Astrocyte of the hippocampus (primary cell): ENCODE measurements at regions not wholly inside any gene's neighbourhood (a gene's known extent, or its start where the extent isn't known, plus 50 kb on each side); places are given as distances from the start of the nearest gene placed in this dataset.
"Not testable (repeated sequence)": the region's sequence is repeated elsewhere in the genome, so short reads cannot be mapped to it uniquely, and the experiment has no call there.

Experiments used
- DNase-seq: peaks from one replicate; pipeline ENCODE4 v3.0.0; 2011; ENCODE audit warnings: low read depth, low spot score

DNA sequence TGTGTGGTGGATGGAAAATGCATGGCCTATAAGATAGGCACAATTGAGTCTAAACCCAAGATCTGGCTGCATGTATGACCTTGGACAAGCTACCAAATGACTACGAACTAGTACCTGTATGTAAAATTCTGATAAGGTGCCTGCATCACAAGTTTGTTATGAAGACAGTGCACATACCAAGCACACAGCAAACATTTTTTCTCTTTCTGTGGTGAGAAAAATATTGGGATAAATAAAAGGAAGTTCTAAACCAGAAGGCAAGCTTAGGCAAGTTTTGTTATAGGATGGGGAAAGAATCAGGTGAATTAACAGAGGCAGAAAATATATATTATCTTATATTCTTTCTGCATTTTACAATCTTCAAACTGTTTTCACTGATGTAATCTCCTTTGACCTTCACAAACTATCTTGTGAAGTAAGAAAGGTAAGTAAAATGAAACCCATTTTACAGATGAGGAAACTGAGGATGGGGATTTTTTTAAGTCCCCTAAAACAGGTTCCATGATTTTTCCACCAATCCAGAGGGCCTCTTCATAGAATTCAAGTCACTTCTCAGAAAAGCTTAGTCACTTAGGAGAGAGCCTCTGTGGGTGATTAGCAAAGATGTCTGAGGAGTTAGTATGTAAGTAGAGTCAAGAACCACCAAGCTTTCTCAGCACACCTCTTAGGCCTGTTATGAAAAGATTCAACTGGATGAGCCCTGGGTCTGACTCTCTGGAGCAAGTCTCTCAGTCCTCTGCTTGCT lies 132.0 kb upstream of the RAP1B start:
- no peak for DNase-seq

DNA sequence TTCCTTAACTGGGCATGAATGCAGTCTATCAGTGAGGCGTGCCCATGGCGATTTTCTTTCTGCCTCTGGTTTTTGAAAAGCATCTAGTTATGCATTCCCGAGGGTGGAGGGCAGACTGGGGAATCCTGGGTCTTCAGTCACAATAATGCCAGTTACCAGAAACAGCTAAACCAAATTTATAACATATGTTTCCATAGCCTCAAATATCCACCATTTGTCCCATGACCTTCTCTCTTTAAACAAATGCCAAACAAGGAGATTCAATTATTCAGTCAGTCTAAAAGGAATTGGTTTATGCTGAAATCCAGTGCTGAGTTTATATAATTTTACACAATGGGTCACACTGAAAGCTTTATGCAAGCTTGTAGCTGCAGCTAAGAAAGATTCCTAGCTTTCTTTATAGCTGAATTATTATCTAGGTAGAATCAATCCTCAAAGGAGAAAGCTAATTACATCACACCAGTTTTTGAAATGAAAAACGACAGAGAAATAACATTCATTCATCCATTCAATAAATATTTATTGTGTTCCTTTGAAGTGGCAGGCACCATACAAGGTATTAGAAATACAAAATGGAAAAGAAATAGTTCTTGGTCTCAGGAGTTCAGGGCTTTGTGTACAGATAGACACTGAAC lies 131.3 kb upstream of the RAP1B start:
- peak; percentile 73 for DNase-seq

DNA sequence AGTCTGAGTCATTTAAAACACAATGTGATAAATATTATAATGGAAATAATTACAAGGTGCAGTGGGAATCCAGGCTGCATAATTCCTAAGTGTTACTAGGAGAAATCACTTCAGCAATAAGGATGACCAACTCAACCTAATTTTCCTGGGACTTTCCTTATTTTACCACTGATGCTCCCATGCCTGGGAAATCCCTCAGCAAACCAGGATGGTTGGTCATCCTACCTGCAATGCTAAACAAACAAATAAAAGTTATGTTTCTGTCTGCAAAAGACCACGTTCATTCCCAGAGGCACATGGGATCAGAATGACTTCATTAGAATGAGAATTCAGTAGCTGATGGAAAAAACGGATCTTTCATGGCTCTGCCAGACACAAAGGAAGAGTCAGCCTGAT lies 130.8 kb upstream of the RAP1B start:
- DNase-seq, result peak; percentile 45

DNA sequence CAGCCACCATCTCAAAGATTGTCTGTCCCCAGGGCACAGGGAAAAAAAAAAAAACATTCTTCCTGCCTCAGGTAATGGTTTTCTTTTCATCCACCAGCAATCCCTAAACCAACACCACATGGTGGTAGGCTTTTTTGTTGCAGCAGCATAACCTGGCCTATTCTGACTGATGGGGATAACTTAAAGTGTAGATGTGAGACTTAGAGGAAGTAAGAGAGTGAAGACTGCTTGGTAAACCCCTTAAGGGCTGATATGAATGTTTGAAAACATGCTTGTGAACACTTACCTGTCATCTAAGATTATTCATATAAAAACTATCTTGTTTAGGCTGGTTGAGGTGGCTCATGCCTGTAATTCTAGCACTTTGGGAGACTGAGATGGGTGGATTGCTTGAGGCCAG lies 130.2 kb upstream of the RAP1B start:
- DNase-seq, result no peak

DNA sequence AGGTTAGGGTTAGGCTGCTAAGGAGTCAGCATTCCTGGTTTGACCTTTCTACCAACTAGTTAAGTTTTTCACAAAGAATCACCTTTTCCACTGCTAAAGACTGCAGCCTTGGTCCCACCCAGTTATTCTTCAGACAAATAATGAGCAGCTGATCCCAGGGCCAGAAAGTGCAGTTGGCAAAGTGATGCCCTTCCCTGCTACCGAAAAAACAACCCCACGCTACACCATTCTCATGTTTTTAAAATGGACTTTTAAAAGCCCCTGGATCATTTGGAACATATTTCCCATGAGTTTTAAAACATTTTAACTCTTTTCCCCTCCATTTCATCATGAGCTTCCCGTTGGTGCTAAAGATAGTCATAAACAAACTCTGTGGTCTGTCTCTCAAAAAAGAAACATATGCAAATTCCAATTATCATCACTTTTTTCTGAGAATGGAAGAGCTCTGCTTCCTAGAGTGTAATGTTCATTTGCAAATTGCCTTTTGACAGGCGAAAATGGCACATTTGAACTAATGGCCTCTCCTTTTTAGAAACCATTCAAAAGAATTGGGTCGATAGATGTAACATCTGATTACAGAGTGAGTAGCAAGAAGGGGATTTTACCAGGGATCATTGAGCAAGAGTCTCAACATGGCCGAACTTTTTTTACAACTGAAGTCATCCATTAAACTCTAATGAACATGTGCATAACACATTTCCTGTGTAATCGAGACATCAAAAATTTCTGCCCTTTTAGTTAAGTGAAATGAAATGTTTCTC lies 129.3 kb upstream of the RAP1B start:
- DNase-seq, result no peak

DNA sequence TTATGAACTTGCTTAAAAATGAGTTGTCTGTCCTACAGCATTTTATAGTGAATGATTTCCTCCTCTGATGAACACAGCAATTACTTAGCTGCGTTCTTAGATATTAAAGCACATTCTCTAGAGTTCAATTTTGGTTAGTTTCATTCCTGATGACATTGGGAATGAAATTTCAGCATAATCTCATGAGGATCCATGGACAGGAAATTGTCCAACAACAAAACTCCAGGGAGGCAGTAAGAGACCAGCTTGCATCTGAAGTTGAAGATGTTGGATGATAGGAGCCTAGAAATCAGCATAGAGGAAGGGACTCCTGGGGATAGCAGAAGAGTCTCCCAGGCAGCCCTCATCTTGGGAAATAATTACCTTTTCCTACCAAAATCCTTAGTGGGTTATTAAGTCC lies 128.7 kb upstream of the RAP1B start:
- DNase-seq, result no peak

DNA sequence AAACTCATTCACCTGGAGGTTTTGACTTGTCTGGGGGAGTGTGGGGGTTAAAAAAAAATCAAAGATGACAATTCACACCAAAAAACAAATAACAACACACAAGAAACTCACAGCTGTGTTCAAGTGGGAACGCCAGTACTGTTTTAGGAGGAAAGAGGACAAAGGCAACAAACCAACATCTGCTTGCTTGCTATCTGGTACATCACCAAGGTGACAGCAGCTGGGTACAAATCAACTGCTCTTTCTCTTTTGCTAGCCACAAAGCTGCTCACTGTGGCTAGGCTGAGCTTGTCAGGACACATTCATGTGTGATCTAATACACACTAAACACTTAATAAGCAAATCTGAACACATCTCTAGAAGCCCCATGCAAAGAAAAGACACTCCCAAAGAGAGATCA lies 128.0 kb upstream of the RAP1B start:
- no peak for DNase-seq

DNA sequence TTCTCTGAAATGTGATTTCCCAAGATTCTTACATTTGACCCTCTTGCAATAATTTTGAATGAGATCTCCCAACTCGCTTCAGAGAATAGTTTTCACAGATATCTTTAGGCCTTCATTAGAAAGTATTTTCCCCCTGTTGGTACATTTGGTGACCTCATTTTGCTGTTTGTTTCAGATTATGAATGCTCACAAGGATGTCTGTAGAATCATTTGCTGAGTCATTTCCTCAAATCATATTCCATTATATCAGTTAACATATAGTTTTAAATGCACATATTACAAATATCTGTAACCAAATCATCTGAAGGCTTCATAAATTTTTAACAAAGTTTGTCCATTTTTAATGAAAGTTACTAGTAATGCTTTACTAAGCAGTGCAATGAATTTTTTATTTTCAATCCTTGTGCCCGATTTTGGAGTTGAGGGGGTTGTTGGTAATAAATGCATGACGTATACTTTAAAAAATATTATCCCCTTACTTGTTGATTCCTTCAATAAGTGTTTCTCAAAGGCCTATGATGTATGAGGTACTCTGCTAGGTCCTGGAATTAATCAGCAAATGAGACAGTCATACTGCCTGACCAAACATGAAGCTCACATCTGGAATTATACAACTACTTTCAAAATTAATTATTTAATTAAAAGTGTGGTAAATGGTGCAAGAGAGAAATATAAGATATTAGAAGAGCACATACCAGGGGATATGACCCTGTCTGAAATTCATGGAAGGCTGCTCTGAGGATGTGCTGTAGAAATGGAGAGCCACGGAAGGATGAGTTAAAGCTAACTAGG lies 126.9 kb upstream of the RAP1B start:
- no peak for DNase-seq

DNA sequence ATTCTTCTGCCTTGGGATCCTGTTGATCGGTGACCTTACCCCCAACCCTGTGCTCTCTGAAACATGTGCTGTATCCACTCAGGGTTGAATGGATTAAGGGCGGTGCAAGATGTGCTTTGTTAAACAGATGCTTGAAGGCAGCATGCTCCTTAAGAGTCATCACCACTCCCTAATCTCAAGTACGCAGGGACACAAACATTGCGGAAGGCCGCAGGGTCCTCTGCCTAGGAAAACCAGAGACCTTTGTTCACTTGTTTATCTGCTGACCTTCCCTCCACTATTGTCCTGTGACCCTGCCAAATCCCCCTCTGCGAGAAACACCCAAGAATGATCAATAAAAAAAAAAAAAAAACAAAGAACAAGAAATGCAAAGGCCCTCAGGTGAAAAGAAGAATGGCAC lies 126.1 kb upstream of the RAP1B start:
- not testable (repeated sequence) for DNase-seq

DNA sequence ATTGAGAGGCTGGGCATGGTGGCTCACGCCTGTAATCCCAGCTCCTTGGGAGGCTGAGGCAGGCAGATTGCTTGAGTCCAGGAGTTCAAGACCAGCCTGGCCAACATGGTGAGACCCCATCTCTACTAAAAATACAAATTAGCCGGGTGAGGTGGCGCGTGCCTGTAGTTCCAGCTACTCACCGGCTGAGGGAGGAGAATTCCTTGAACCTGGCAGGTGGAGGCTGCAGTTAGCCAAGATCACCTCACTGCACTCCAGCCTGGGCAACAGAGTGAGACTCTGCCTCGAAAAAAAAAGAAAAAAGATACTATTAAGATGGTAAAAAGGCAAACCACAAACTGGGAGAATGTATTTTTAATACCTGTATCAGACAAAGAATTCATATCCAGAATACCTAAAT lies 124.2 kb upstream of the RAP1B start:
- DNase-seq, result not testable (repeated sequence)

DNA sequence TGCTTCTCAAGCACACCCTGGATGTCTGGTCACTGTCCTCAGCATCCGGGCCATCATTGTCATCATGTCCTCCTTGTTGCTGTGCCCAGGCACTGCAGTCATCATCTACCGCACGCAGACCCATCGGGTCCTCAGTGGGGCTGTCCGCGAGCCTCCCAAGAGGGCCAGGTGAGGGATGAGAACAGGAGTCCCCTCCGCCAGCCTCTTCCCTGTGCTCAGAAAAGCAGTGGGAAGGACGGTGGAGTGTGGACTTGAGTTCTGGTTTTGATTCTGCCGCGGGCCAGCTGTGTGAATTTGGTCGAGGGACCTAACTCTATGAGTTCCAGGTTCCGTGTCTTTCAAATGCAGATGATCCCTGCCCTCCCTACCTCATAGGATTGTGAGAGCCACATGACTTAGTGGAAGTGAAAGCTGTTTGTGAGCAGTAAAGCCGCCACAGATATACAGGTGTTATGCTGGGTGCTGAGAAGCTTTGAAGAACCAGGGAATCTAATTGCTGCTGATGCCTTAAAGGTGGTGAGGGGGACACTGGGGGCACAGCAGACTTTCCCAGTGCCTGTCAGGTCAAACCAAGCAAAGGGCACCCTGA lies 122.9 kb upstream of the RAP1B start:
- DNase-seq, result no peak

DNA sequence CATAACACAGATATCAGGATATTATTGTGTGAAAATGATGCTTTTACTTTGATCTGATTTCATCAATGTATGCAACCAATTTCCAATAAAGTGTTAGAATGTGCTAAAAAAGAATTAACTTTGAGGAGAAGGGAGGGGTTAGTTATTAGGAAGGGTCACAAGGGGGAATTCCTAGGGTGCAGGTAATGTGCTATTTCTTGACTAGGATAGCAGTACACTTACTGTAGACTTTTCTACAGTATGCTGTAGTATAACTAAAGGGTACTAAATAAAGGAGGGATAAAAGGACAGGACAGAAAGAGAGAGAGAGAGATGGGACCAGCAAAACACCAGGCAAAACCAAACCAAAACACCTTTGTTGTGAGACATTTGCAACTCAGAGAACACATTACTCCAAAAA lies 121.4 kb upstream of the RAP1B start:
- no peak for DNase-seq

DNA sequence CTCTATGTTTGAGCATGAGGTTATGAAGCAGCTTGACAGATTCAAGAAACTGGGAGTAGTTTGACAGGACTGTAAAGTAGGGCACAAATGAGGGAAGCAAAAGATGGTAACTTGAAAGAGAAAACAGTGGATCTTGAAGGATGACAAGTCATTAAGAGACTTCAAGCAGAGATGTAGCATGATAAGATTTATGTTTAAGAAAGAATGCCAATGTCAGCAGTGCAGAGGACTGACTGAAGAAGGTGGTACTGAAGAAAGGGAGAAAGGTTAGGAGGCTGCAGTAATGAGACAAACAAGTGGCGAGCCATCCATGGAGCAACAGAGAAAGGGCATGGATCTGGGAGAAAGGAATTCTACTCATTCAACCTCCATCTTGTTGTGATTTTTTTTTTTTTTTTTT lies 120.2 kb upstream of the RAP1B start:
- no peak for DNase-seq

DNA sequence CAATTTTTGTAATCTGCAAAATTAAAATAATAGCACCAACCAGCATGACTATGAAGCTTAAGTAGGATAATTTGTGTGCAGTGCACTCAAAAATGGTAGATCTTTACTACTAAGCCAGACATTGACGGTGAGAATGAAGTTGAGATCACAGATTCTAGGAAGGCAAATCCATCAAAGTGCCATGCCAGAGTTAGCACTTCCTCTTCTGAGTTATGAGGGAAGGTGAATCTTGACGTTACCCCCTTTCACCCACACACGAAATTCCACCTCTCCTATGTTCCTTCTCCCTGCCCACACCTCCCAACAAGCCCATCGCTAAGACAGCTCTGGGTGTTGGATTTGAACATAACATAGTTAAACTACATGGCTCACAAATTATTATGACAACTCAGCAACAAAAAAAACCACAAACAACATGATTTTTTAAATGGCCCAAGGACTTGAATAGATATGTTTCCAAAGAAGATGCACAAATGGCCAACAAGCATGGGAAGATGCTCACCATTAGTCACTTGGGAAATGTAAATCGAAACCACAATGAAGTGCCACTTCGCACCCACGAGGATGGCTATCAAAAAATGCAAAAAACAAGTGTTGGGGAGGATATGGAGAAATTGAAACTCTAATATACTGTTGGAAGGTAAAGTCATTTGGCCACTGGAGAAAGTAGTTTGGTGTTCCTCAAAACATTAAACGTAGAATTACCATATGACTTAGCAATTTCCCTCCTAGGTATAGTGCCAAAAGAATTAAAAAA lies 119.3 kb upstream of the RAP1B start:
- DNase-seq, result no peak

DNA sequence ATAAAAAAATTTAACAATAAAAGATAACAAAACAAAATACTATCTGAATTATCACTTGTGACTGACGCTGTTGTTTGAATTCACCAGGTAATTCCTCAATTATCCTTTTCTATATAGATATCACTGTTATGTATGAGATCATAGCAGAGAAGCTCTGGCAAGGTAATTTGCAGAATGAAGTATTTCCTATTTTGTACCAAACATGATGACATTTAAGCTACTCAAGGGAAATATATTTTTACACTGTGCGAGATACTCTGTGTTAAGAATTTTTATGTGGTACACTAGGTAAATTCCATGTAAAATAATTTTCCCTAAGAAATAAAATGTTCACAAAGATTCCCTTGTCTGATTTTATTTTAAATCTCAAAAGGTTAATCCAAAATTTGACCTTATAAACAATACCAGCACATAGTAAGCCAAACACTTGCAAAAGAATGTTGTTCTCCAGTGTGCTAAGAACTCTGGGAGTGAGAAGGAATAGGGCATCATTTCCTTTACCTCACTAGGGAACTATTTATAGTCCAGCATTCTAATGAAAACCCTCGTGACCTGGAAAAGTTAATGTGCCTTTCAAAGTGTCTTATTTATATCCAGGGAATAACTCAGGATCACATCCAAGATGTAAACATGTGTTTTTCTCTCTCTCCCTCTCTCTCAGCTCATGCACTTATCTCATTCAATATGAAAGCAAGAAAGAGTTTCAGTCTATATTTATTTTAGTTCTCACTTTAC lies 115.2 kb upstream of the RAP1B start:
- DNase-seq, result peak; percentile 56

DNA sequence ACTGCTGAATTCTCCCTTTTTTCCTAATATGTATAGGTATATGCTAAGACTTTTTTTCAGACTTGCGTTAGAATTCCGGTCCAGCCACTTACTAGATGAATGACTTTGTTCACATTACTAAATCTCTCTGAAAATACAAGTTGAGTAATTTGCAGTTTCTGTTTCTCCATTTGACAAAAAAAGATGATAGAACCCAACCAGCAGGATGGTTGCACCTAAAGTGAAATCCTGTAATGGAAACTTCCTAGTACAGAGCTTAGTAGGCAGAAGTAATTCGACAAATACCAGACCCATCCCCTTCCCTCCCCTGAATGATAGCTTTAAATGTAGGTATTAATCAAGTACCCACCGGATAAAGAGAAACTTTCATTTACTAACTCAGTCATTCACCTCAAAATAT lies 113.6 kb upstream of the RAP1B start:
- DNase-seq, result no peak

DNA sequence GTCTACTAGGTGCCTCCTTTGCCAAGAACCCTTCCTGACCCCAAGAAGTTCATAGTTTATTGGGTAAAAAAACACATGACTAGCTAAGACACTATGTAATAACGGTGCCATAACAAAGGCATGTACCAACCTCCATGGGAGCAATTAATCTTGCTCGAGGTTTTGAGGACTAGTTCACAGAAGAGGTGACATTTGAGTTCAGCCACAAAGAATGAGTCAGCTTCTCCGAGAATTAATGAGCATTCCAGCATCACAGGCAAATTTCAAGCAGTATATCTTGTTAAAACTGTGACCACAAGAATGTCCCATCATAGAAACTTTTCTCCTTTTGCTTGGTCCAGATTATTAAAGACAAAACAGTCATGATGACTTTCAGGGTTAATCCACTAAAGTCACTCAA lies 113.0 kb upstream of the RAP1B start:
- DNase-seq, result peak; percentile 97

DNA sequence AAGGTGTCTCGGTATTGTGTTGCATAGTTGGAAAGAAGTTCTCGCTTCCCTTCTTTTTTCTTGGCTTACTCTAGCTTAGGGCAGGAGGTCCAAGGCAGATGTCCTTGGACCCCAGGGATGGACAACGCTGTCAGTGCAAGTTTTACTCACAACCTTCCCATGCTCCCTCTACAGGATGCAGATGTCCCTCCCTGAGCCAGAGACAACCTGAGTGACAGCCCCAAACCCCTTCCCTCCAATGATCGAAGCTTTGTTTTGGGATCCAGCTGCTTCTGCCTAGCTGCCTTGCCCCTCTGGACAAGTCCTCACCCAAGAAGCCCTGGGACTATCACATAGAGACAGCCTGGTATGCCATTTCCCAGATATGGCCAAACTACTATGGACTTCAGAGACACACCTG lies 112.0 kb upstream of the RAP1B start:
- DNase-seq, result no peak

DNA sequence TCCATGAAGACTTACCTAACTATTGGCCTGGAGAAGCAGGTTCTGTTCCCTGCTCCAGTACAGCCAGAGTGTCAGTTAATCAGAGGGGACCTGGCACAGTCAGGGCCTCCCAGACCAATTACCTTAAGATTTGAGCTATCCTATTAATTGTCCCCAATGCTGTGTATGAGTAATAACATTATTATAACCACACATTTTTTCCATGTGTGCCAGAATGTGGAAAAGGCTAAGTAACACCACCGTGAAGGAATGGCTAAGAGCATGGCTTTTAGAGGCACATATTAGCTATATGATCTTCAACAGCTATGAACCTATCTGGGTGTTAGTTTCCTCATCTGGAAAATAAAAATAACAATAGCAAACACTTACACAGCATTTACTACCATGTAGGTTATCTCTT lies 111.1 kb upstream of the RAP1B start:
- DNase-seq, result no peak

DNA sequence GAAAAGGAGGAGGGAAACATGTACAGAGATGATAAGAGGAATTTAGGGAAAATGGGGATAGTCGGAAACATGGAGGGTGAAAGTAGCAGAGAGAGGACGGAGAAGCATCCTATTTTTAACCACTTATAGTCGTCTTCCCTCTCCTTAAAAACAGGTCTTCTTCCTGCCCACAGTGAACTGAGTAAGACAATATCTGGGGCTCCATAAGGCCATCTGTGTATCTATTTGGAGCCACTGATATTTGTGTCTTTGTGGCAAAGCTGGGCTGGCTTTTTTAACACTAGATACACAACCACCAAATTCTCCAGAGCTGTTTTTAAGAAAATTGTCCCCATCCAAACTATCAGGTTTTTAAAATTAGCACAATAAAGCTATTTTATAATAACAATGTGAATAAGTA lies 109.5 kb upstream of the RAP1B start:
- DNase-seq, result no peak
